ENCODE measurements at regions not wholly inside any gene's neighbourhood (a gene's known extent, or its start where the extent isn't known, plus 50 kb on each side); places are given as distances from the start of the nearest gene placed in this dataset.

DNA sequence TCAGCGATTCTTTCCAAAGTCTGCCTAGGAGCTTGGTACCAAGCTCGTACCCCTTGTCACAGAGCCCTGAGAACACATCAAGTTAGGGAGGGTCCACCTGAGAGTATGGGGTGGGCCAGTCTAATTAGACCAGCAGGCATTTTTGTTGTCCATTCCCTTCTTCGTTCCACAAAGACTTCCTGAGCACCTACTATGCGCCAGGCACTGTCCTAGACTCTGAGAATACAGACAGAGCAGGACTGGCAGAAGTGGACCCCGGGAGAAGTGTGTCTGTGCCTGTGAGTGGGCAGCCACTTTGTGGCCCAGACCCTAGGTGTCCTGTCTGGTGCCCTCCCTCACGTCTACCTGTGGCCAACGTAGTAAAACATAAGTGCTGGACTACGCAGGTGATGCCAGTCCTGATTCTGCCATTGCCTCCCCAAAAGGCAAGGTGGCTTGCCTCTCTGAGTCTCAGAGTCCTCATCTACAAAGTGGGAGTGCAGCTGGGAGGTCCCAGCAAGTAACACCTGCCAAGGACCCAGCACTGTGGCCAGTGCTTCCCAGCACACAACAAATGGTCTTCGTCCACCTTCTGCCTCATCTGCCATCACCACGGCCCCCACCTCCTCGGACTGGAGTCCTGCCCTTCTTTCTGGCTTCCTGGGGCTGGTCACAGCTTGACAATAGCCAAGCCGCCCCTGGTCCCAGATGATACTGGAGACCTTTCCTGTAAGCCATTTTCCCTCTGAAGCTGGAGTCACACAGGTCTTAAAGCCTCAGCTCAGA is 54.3 kb upstream of the DUSP5 start:
- TF ChIP-seq, protein P1, sequence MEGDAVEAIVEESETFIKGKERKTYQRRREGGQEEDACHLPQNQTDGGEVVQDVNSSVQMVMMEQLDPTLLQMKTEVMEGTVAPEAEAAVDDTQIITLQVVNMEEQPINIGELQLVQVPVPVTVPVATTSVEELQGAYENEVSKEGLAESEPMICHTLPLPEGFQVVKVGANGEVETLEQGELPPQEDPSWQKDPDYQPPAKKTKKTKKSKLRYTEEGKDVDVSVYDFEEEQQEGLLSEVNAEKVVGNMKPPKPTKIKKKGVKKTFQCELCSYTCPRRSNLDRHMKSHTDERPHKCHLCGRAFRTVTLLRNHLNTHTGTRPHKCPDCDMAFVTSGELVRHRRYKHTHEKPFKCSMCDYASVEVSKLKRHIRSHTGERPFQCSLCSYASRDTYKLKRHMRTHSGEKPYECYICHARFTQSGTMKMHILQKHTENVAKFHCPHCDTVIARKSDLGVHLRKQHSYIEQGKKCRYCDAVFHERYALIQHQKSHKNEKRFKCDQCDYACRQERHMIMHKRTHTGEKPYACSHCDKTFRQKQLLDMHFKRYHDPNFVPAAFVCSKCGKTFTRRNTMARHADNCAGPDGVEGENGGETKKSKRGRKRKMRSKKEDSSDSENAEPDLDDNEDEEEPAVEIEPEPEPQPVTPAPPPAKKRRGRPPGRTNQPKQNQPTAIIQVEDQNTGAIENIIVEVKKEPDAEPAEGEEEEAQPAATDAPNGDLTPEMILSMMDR (IDR thresholded peaks at IDR 0.05): no peak
- TF ChIP-seq POLR2A (IDR thresholded peaks at IDR 0.05): no peak

Measured in gastroesophageal sphincter (tissue), 3 donors.